GM23338 (cell line): ENCODE measurements at regions not wholly inside any gene's neighbourhood (a gene's known extent, or its start where the extent isn't known, plus 50 kb on each side); places are given as distances from the start of the nearest gene placed in this dataset.

Experiments
- CTCF ChIP-seq, 2 experiments: fragments of 200-600 bp in 1 of 2; sonication (generic) in 1 of 2; conservative IDR thresholded peaks; 2 replicates each; pipeline versions ENCODE4 v1.5.1 to v1.6.1; 2016 to 2017; ENCODE audit warnings: antibody characterized with exemption in 2 of 2, low read depth in 2 of 2, mild to moderate bottlenecking in 2 of 2, moderate library complexity in 1 of 2
- EZH2 ChIP-seq: fragments of 200-600 bp; sonication (generic); IDR thresholded peaks from one replicate; pipeline ENCODE4 v1.8.0; 2017; ENCODE audit warnings: antibody characterized with exemption, mild to moderate bottlenecking, low read depth; ENCODE audit not compliant: unreplicated experiment
- EZH2phosphoT487 ChIP-seq: fragments of 200-600 bp; sonication (generic); IDR thresholded peaks from one replicate; pipeline ENCODE4 v1.8.1; 2018; ENCODE audit warnings: antibody characterized with exemption; ENCODE audit not compliant: unreplicated experiment
- JUNB ChIP-seq: IDR thresholded peaks from one replicate; pipeline ENCODE4 v1.6.1; 2016; ENCODE audit warnings: antibody characterized with exemption; ENCODE audit not compliant: unreplicated experiment
- POLR2AphosphoS5 ChIP-seq: IDR thresholded peaks from 2 replicates; pipeline ENCODE4 v1.6.1; 2016; ENCODE audit warnings: antibody characterized with exemption, low read depth

GRCh38 chr6:141483598-141484061 is 649.1 kb upstream of the GJE1 start:
- TF ChIP-seq CTCF (conservative IDR thresholded peaks at IDR 0.05; ENCODE audit: low read depth in 2 of 2): no peak
- no peak for TF ChIP-seq EZH2phosphoT487
- no peak for TF ChIP-seq JUNB
- TF ChIP-seq POLR2AphosphoS5: no peak
- TF ChIP-seq EZH2: no peak
